ENCODE measurements at regions not wholly inside any gene's neighbourhood (a gene's known extent, or its start where the extent isn't known, plus 50 kb on each side); places are given as distances from the start of the nearest gene placed in this dataset.

DNA sequence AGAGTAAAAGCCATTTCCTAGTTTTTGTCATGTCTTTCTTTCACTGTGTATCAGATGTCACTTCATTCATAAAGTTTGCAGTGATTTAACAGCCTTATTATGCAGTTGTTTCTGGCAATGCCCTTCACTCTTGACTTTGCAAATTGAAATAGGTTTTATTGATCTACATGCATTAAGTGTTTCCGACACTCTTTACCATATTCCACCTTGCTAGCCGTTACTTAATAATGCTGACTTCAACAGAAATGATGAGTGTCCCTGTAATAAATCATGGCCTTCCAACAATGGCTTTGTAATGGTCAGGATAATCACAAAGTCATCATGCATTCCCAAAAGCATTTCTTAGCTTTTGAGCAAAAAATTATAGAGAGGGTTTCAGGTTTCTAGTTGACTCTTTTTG, 236.8 kb upstream of the FMN2 start:
- peaks cover 6 to 21% (median 16%) of the 10 kb centered on the region in 7 donors for H3K9me3 Mint-ChIP-seq
- H3K27me3 ChIP-seq (ENCODE audit: control insufficient read depth in 2 of 2, insufficient read depth in 2 of 2, low read length in 2 of 2) = no peaks in the 10 kb centered on the region
- H3K4me3 ChIP-seq (replicated peaks in 1 of 3; ENCODE audit: low read depth in 2 of 3, low read length in 3 of 3) = no peak overlapping the region
- no peaks in the 10 kb centered on the region for H3K79me2 ChIP-seq (ENCODE audit: insufficient read depth, low read length)
- H4K20me1 ChIP-seq (ENCODE audit: insufficient read depth, low read length) = no peaks in the 10 kb centered on the region
- peaks cover 30% of the 10 kb centered on the region for H3K4me1 Mint-ChIP-seq
- WGBS (ENCODE audit: insufficient coverage) = no CpG with 5 or more reads among the region's 2 CpGs
- H3K4me2 ChIP-seq (replicated peaks; ENCODE audit: extremely low read depth, low read length, poor library complexity, severe bottlenecking) = no peak overlapping the region
- H3K9ac ChIP-seq (ENCODE audit: insufficient read depth, low read length, poor library complexity, severe bottlenecking) = no peak overlapping the region
- H3K27ac Mint-ChIP-seq = no peak overlapping the region
- TF ChIP-seq, protein P1, sequence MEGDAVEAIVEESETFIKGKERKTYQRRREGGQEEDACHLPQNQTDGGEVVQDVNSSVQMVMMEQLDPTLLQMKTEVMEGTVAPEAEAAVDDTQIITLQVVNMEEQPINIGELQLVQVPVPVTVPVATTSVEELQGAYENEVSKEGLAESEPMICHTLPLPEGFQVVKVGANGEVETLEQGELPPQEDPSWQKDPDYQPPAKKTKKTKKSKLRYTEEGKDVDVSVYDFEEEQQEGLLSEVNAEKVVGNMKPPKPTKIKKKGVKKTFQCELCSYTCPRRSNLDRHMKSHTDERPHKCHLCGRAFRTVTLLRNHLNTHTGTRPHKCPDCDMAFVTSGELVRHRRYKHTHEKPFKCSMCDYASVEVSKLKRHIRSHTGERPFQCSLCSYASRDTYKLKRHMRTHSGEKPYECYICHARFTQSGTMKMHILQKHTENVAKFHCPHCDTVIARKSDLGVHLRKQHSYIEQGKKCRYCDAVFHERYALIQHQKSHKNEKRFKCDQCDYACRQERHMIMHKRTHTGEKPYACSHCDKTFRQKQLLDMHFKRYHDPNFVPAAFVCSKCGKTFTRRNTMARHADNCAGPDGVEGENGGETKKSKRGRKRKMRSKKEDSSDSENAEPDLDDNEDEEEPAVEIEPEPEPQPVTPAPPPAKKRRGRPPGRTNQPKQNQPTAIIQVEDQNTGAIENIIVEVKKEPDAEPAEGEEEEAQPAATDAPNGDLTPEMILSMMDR (IDR thresholded peaks at IDR 0.05) = no peak
- no peaks in the 10 kb centered on the region for H3K27me3 Mint-ChIP-seq (ENCODE audit: low read depth in 3 of 3)
- no peak for DNase-seq
- no peak overlapping the region for H3K4me3 Mint-ChIP-seq
- intact Hi-C loops (cut with micrococcal nuclease) = no loop called here
- H3K4me1 ChIP-seq (ENCODE audit: control insufficient read depth in 1 of 2, insufficient read depth in 2 of 2, low read length in 2 of 2) = peaks cover 17 to 33% of the 10 kb centered on the region in 2 donors
- H3K36me3 Mint-ChIP-seq = peaks cover 4 to 5% of the 10 kb centered on the region in 2 donors
- no peaks in the 10 kb centered on the region for H3K36me3 ChIP-seq (replicated peaks in 1 of 2; ENCODE audit: control insufficient read depth in 1 of 2, insufficient read depth in 2 of 2, low read length in 2 of 2)
- H3K9me3 ChIP-seq (replicated peaks in 1 of 2; ENCODE audit: control insufficient read depth in 1 of 2, insufficient read depth in 1 of 2, low read length in 2 of 2) = peaks cover 10 to 12% of the 10 kb centered on the region in 2 donors
- H2AFZ ChIP-seq (ENCODE audit: insufficient read depth, low read depth, low read length, poor library complexity, severe bottlenecking) = no peak overlapping the region
- H3K27ac ChIP-seq (ENCODE audit: low read depth in 1 of 2, low read length in 2 of 2) = peak overlapping the region in 1 of 2 donors; percentile 21

DNA sequence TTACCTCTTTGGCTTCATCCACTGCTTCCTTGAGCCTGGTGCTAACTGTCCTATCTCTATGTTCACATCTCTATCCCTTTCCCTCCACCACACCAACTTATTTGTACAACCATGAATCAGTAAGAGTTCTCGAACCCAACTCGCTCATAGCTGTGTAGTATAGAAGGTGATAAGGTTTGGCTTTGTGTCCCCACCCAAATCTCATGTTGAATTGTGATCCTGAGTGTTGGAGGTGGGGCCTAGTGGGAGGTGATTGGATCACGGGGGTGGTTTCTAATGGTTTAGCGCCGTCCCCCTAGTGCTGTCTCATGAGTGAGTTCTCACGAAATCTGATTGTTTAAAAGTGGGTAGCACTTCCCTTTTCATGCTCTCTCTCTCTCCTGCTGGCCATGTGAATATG, 235.6 kb upstream of the FMN2 start:
- Mint-ChIP-seq H3K27me3 (ENCODE audit: low read depth in 3 of 3) (no peaks in the 10 kb centered on the region), H3K36me3 (peaks cover 4 to 5% of the 10 kb centered on the region in 2 donors), H3K4me1 (peaks cover 34% of the 10 kb centered on the region), H3K4me3 (no peak overlapping the region), H3K27ac (peak overlapping the region in 2 of 7 donors; percentile 13 to 46), H3K9me3 (peaks cover 6 to 14% (median 10%) of the 10 kb centered on the region in 7 donors)
- no peaks in the 10 kb centered on the region for H3K27me3 ChIP-seq (ENCODE audit: control insufficient read depth in 2 of 2, insufficient read depth in 2 of 2, low read length in 2 of 2)
- H3K4me1 ChIP-seq (ENCODE audit: control insufficient read depth in 1 of 2, insufficient read depth in 2 of 2, low read length in 2 of 2) = peaks cover 24 to 39% of the 10 kb centered on the region in 2 donors
- no peak overlapping the region for H2AFZ ChIP-seq (ENCODE audit: insufficient read depth, low read depth, low read length, poor library complexity, severe bottlenecking)
- no peak overlapping the region for H3K4me3 ChIP-seq (replicated peaks in 1 of 3; ENCODE audit: low read depth in 2 of 3, low read length in 3 of 3)
- TF ChIP-seq, protein P1 (IDR thresholded peaks at IDR 0.05) = no peak
- H4K20me1 ChIP-seq (ENCODE audit: insufficient read depth, low read length) = no peaks in the 10 kb centered on the region
- no CpG with 5 or more reads among the region's 6 CpGs for WGBS (ENCODE audit: insufficient coverage)
- H3K27ac ChIP-seq (ENCODE audit: low read depth in 1 of 2, low read length in 2 of 2) = peak overlapping the region in 1 of 2 donors; percentile 32
- H3K9me3 ChIP-seq (replicated peaks in 1 of 2; ENCODE audit: control insufficient read depth in 1 of 2, insufficient read depth in 1 of 2, low read length in 2 of 2) = peaks cover 7 to 10% of the 10 kb centered on the region in 2 donors
- no peak overlapping the region for H3K9ac ChIP-seq (ENCODE audit: insufficient read depth, low read length, poor library complexity, severe bottlenecking)
- intact Hi-C loops (cut with micrococcal nuclease) = no loop called here
- H3K79me2 ChIP-seq (ENCODE audit: insufficient read depth, low read length) = no peaks in the 10 kb centered on the region
- no peak overlapping the region for H3K4me2 ChIP-seq (replicated peaks; ENCODE audit: extremely low read depth, low read length, poor library complexity, severe bottlenecking)
- DNase-seq = no peak
- H3K36me3 ChIP-seq (replicated peaks in 1 of 2; ENCODE audit: control insufficient read depth in 1 of 2, insufficient read depth in 2 of 2, low read length in 2 of 2) = no peaks in the 10 kb centered on the region

Measured in CD14-positive monocyte (primary cell).